Posterior cingulate gyrus (tissue), 11 donors: ENCODE measurements at regions not wholly inside any gene's neighbourhood (a gene's known extent, or its start where the extent isn't known, plus 50 kb on each side); places are given as distances from the start of the nearest gene placed in this dataset.

Experiments used
- DNase-seq, 10 donors: peaks; one replicate each; pipeline versions ENCODE4 v3.0.0 to v3.0.0-alpha.2; 2020 to 2021; ENCODE audit warnings: mixed read lengths in 3 of 10
- intact Hi-C: fragments of 100-400 bp; cut with DNase I; formaldehyde crosslinking; loops from one replicate; pipeline ENCODE4 v1.15.1; 2023

DNA sequence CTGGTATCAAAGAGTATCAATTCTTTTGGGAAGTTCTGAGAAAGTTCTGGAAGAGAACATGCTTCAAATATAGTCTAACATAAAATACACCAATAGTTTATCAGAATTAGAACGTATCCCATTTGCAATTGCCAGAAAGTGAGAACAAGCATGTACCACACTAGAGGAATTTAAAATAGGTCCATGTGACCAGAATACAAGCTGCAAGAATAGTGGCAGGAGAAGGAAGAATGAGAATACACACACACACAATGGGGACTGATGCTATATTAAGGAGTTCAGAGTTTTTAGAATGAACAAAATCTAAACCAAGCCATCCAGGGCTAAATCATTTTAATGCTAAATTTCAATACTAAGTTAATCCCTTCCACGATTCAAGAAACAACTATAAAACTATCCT lies 99.1 kb upstream of the TMEM168 start:
- intact Hi-C loops, result no loop called here
- no peak for DNase-seq

DNA sequence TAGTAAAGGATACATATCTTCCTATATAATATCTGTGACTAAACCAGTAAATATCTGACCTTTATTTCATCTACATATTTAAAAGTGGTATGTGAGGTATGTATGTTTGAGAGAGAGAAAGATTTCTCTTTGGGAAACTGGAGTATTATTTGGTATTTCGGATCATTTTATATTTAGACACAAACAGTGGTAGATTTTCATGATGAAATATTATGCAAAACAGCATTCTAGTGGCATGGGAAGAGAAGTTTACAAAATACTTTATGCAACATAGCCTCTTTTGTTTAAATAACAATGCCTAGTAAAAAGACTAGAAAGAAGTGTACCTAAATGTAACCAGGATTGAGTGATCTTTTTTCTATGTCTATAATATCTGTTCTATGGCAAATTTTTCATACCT lies 98.6 kb upstream of the TMEM168 start:
- DNase-seq, result no peak
- intact Hi-C loops, result no loop called here

DNA sequence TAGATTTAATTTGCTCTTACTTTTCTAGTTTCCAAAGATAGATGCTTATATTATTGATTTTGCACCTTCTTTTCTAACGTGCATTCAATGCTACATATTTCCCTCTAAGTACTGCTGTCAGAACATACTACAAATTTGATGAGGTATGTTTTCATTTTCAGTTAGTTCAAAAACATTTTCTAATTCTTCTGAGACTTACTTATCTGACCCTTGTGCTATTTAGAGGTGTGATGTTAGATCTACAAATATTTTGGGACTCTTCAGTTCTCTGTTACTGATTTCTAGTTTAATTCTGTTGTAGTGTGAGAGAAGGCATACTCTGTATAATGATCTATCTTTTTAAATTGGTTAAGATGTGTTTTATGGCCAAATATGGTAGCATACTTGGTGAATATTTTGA lies 97.8 kb upstream of the TMEM168 start:
- DNase-seq, result no peak
- intact Hi-C loops, result no loop called here

DNA sequence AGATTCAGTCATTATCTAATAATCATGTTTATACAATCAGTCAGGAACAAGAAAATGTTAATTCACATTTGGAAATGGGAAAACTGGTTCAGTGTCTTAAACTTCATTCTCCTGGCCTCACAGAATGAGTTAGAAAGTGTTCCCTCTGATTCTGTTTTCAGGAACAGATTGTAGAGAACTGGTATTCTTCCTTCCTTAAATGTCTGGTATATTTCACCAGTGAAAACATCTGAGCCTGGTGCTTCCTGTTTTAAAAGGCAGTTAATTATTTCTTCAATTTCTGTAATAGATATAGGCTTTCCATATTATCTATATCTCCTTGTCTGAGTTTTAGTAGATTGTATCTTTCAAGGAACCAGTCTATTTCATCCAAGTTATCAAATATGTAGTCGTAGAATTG lies 97.1 kb upstream of the TMEM168 start:
- DNase-seq, result no peak
- intact Hi-C loops, result no loop called here

GRCh38 chr7:112886208-112886607 lies 96.0 kb upstream of the TMEM168 start:
- DNase-seq, result no peak
- intact Hi-C loops, result no loop called here

- DNase-seq, result no peak
- intact Hi-C loops, result no loop called here
Observed at GRCh38 chr7:112882991-112883390, 92.8 kb upstream of the TMEM168 start.

- intact Hi-C loops, result no loop called here
- no peak for DNase-seq
Observed at GRCh38 chr7:112882511-112882910, 92.3 kb upstream of the TMEM168 start.

DNA sequence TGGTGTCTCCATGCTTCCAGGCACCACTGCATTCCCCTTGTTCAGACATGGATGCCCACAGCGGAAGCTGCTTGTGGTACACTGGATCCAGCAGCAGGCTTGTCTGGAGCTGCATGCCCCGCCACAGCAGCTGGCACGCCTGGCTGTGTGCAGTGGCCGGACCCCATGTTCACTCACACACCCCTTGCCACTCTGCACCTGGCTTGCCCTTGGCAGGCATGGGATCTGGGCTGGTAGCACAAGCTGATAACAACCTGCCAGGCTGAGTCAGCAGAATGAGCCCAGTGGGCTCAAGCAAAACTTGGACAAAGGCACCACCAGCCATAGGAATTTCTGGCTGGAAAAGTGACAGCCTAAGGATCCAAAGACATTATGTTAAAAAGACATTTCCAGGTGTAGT lies 91.8 kb upstream of the TMEM168 start:
- intact Hi-C loops, result no loop called here
- peak in 2 of 10 donors; percentile 59 to 61 for DNase-seq

DNA sequence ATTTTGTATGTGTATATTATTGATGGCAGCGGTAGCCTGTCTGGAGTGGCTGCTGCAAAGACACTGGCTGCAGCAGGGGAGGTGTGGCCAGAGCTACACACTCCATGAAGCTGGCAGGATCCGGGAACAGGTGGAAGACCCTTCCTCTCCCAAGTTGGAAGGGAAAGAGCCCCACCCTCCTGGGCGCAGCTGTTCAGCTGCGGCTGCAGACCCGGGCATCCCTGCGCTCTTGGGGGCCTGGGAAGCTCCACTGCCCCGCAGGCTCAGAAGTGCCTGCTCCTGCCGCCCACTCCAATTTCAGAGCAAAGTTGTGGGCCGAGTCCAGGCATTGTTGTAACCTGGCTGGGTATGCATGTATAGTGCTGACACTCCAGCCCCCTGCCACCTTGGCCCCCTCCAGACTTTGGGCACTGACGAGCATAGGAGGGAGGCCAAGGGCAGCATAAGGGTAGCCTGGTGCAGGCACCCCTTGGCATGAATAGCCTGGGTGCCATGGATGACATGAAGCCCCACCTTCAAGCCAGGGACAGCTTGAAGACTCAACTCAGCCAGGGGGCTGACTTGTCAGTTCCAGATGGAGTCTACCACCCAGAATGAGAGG lies 90.7 kb upstream of the TMEM168 start:
- DNase-seq, result peak in 1 of 10 donors; percentile 71
- intact Hi-C loops, result no loop called here

DNA sequence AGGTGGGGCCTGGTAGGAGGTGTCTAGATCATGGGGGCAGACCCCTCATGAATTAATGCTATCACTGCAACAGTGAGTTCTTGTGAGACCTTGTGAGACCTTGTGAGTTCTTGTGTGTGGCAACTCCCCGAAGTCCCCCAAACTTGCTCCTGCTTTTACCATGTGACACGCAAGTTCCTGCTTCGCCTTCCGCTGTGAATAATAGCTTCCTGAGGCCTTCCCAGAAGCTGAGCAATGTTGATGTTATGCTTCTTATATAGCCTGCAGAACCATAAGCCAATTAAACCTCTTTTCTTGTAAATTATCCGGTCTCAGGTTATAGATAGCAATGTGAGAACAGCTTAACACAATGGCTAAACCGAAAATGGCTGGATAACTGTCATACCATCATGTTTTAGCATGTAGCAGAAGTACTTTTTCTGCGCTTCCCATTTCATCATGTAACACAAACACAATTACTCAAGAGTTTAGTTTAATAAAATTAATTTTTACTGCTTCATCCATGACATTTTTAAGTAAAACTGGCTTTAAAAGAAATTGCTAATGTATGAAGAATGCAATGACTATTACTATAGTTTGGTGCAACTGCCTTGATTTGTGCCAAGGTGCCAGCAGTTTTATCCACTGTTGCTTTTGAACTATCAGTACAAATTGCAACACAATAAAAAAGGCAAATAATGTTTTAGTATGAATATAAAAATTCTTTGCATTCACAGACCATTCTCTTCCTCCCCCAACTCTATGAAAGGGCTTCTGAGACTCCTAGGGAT lies 87.7 kb upstream of the TMEM168 start:
- intact Hi-C loops, result no loop called here
- DNase-seq, result no peak

DNA sequence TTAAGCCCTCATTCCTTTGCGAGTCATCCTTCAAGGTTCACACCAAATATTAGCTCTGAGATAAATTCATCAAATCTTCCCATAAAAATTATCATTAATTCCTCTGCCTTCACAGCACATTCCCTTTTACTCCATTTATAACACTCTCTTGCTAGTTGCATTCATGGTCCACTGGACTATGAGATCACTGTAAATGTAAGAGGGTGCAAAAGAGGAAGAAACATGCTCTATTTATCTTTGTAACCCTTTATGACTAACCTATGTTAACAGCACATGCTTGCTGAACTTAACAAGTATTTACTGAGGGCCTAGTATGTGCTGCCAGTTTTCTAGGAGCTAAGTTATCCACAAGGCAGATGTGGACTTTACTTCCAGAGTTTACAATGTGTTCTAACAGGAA lies 86.7 kb upstream of the TMEM168 start:
- intact Hi-C loops, result no loop called here
- no peak for DNase-seq

- no peak for DNase-seq
- intact Hi-C loops, result no loop called here
Observed at GRCh38 chr7:112874909-112875308, 84.7 kb upstream of the TMEM168 start.

GRCh38 chr7:112873831-112874553 lies 83.8 kb upstream of the TMEM168 start:
- intact Hi-C loops, result no loop called here
- DNase-seq, result no peak

GRCh38 chr7:112869111-112869774 lies 79.0 kb upstream of the TMEM168 start:
- DNase-seq, result peak in 2 of 10 donors; percentile 64 to 67
- intact Hi-C loops, result no loop called here

DNA sequence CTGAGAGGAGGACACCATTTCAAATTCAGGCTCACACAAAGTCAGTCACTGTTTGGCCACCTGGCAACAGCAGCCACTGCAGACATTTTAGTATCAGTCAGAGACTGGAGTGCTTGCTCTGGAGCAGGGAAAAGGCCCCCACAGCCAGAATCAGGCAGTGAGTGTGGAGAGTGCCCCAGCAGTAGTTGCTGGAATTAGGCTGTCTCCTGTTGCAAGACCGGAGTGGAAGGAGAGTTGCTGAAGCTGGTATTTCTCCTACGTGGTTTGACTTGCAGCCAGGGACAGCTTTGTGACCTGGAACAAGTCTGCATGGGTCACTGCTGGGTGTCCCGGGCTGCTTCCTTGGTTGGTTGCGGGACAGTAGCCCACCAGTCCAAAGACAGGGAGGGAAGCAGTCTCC lies 78.4 kb upstream of the TMEM168 start:
- DNase-seq, result peak in 1 of 10 donors; percentile 55
- intact Hi-C loops, result no loop called here

GRCh38 chr7:112866424-112866823 lies 76.2 kb upstream of the TMEM168 start:
- intact Hi-C loops, result no loop called here

GRCh38 chr7:112864380-112864779 lies 74.2 kb upstream of the TMEM168 start:
- no peak for DNase-seq
- intact Hi-C loops, result no loop called here

More at GRCh38 chr7:112866424-112866823, 76.2 kb upstream of the TMEM168 start:
- DNase-seq, result no peak

DNA sequence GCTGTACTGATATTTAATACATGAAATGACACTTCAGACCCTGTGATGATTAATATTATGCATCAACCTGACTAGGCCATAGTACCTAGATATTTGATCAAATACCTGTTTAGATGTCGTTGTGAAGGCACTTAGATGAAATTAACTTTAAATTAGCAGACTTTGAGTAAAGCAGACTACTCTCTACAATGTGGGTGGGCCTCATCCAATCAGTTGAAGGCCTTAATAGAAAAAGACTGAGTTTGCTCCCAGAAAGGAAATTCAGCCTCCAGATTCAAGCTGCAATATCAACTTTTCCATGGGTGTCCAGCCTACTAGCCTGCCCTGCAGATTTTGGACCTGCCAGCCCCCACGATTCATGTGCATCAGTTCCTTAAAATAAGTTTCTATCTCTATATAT lies 68.6 kb upstream of the TMEM168 start:
- intact Hi-C loops, result no loop called here
- no peak for DNase-seq

DNA sequence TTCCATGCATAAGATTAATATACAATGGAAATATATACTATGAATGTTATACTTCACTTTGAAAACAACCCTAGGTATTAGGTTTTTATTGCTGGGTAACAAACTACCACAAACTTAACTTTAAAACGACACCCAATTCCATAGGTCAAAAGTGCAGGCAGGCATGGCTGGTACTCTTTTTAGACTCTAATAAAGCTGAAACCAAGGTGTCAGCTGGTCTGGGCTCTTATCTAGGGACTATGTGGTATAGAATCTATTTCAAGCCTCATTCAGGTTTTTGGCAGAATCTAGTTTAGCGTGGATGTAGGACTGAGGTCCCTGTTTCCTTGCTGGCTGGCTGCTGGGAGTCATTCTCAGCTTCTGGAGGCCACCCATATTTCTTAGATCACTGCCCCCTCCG lies 65.0 kb upstream of the TMEM168 start:
- intact Hi-C loops, result no loop called here
- DNase-seq, result no peak

DNA sequence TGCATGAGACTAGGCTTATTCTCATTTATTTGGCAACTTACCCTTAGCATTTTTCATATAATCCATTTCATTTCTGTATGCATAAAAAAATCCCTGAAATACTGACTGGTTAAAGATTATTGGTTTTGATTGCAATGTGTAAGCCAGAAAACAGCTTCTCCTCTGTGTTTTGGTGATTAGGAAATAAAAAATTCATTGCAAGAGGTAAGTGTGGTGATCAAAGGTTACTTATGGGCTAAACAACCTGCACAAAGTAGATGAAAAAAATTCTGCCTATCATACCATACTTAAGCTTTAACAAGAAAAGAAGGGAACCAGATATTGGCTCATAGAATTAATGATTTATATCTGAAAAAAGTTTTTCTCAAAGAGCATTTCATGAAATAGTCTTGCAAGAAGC lies 64.0 kb upstream of the TMEM168 start:
- intact Hi-C loops, result no loop called here
- DNase-seq, result no peak

DNA sequence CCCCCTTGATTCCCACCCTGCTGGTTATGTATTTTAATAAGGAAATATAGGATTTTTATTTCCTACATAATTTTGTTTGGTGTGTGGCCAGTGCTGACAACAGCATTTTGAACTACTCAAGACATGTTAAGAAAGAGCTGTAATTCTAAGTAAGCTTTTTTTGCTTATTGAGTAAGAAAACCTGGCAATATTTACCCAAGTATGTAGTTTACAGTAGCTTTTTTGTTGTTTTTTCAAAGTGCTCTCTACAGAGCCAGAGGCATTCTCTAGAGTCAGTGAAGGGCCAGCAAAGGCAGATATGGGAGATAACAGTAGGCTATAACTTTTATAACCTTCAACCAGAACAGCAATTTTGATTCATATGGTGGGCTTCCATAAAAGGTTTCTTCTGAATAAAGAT lies 63.2 kb upstream of the TMEM168 start:
- intact Hi-C loops, result no loop called here

More for the DNA sequence above, 63.2 kb upstream of the TMEM168 start:
- no peak for DNase-seq
